HCT116 (cell line): ENCODE measurements at regions not wholly inside any gene's neighbourhood (a gene's known extent, or its start where the extent isn't known, plus 50 kb on each side); places are given as distances from the start of the nearest gene placed in this dataset.

Experiments used
- ATAC-seq: fragments of 200-7000 bp; cut with Tn5 transposase; 2 replicates; pipeline ENCODE4 v1.9.1; 2020; ENCODE audit warnings: mild to moderate bottlenecking, moderate library complexity
- BruUV-seq: library from RNA; stranded (reverse); fragments of 400-500 nt; replicated peaks from 2 replicates; lab custom pipeline; 2021; lab: Mats Ljungman, UMichigan
- CTCF ChIA-PET: fragments of 300-600 bp; sonication (Branson Sonifier 250); formaldehyde crosslinking; loops from one replicate; lab custom pipeline; 2021; ENCODE audit warnings: antibody characterized with exemption; lab: Charles Lee
- POLR2A ChIA-PET: fragments of 300-600, 350-600 bp; sonication (Branson Sonifier 250); formaldehyde crosslinking; loops from one replicate; lab custom pipeline; 2021; ENCODE audit warnings: antibody characterized with exemption; lab: Charles Lee
- RAD21 ChIA-PET, 2 experiments: fragments of 300-600 bp; sonication (Branson Sonifier 250); formaldehyde crosslinking; loops; one replicate each; lab custom pipeline; 2023; ENCODE audit warnings: low total read pairs in 2 of 2; ENCODE audit not compliant: uncharacterized antibody in 2 of 2, unreplicated experiment in 2 of 2, low non-redundant PET in 1 of 2; lab: Charles Lee
- DNase-seq: peaks from one replicate; pipeline ENCODE4 v3.0.0-alpha.2; 2010; ENCODE audit warnings: low read depth, low spot score
- H2AFZ ChIP-seq: fragments of 200-600 bp; shearing (Covaris generic), sonication (generic); 2 replicates; pipeline ENCODE4 v1.6.1; 2017; ENCODE audit warnings: low read depth, mixed run types, mixed read lengths, antibody characterized with exemption, low read length; ENCODE audit not compliant: poor library complexity, severe bottlenecking
- H3K27ac ChIP-seq: 2 replicates; pipeline ENCODE4 v1.5.1; 2012; ENCODE audit warnings: low read depth, low read length
- H3K27me3 ChIP-seq: fragments of 200-600 bp; sonication (generic); 2 replicates; pipeline ENCODE4 v1.6.1; 2016; ENCODE audit warnings: mixed run types, low read length, mixed read lengths; ENCODE audit not compliant: insufficient read depth
- H3K36me3 ChIP-seq, 2 experiments: fragments of 200-500 bp in 1 of 2; fragments of 200-600 bp in 1 of 2; sonication (Bioruptor generic) in 1 of 2; sonication (generic) in 1 of 2; 2 replicates each; pipeline versions ENCODE4 v1.5.1 to v1.6.1; 2014 to 2016; ENCODE audit warnings: low read length in 2 of 2, inconsistent platforms in 1 of 2, mixed read lengths in 1 of 2, mixed run types in 1 of 2; ENCODE audit not compliant: insufficient read depth in 2 of 2, control insufficient read depth in 1 of 2
- H3K4me1 ChIP-seq, 2 experiments: fragments of 200-600 bp in 1 of 2; sonication (generic) in 1 of 2; 2 replicates each; pipeline versions ENCODE4 v1.5.1 to v1.6.1; 2012 to 2017; ENCODE audit warnings: low read length in 2 of 2, inconsistent platforms in 1 of 2, mild to moderate bottlenecking in 1 of 2, mixed read lengths in 1 of 2, mixed run types in 1 of 2, moderate library complexity in 1 of 2; ENCODE audit not compliant: insufficient read depth in 2 of 2, control insufficient read depth in 1 of 2
- H3K4me2 ChIP-seq: fragments of 200-600 bp; sonication (generic); 2 replicates; pipeline ENCODE4 v1.6.1; 2017; ENCODE audit warnings: mixed run types, low read length, mixed read lengths
- H3K4me3 ChIP-seq, 2 experiments: fragments of 200-600 bp in 1 of 2; sonication (generic) in 1 of 2; replicated peaks in 1 of 2; 2 replicates each; pipeline ENCODE4 v1.5.1; 2011 to 2016; ENCODE audit warnings: low read length in 2 of 2, control low read depth in 1 of 2, low read depth in 1 of 2, mild to moderate bottlenecking in 1 of 2, mixed read lengths in 1 of 2, mixed run types in 1 of 2
- H3K79me2 ChIP-seq: fragments of 200-600 bp; sonication (generic); 2 replicates; pipeline ENCODE4 v1.6.1; 2017; ENCODE audit warnings: mild to moderate bottlenecking, mixed run types, low read length, moderate library complexity, mixed read lengths; ENCODE audit not compliant: insufficient read depth
- H3K9ac ChIP-seq: fragments of 200-600 bp; sonication (generic); 2 replicates; pipeline ENCODE4 v1.6.1; 2016; ENCODE audit warnings: low read length, mixed read lengths
- H3K9me2 ChIP-seq: fragments of 200-600 bp; sonication (generic), shearing (Covaris generic); 2 replicates; pipeline ENCODE4 v1.6.1; 2017; ENCODE audit warnings: mixed run types, mild to moderate bottlenecking, moderate library complexity; ENCODE audit not compliant: insufficient read depth
- H3K9me3 ChIP-seq, 2 experiments: fragments of 200-500 bp in 1 of 2; fragments of 200-600 bp in 1 of 2; sonication (Bioruptor generic) in 1 of 2; sonication (generic) in 1 of 2; 2 replicates each; pipeline ENCODE4 v1.6.1; 2014 to 2017; ENCODE audit warnings: low read length in 2 of 2, mixed read lengths in 2 of 2, inconsistent platforms in 1 of 2, low read depth in 1 of 2, mild to moderate bottlenecking in 1 of 2, mixed run types in 1 of 2, moderate library complexity in 1 of 2; ENCODE audit not compliant: control insufficient read depth in 1 of 2, insufficient read depth in 1 of 2
- H4K20me1 ChIP-seq: fragments of 200-600 bp; sonication (generic), shearing (Covaris generic); 2 replicates; pipeline ENCODE4 v1.6.1; 2017; ENCODE audit warnings: mixed run types, mild to moderate bottlenecking, moderate library complexity; ENCODE audit not compliant: insufficient read depth
- CBX3 ChIP-seq: IDR thresholded peaks from 2 replicates; pipeline ENCODE4 v1.6.1; 2012; ENCODE audit warnings: low read depth
- CEBPB ChIP-seq: IDR thresholded peaks from 2 replicates; pipeline ENCODE4 v1.6.1; 2012; ENCODE audit warnings: low read depth
- EZH2phosphoT487 ChIP-seq: fragments of 200-600 bp; IDR thresholded peaks from 2 replicates; pipeline ENCODE4 v1.6.1; 2018; ENCODE audit warnings: antibody characterized with exemption, borderline replicate concordance
- FOSL1 ChIP-seq: IDR thresholded peaks from 2 replicates; pipeline ENCODE4 v1.6.1; 2012; ENCODE audit warnings: low read depth
- JUND ChIP-seq: IDR thresholded peaks from 2 replicates; pipeline ENCODE4 v1.6.1; 2012
- SIN3A ChIP-seq: IDR thresholded peaks from 2 replicates; pipeline ENCODE4 v1.6.1; 2012; ENCODE audit warnings: low read depth
- SP1 ChIP-seq: IDR thresholded peaks from 2 replicates; pipeline ENCODE4 v1.6.1; 2012; ENCODE audit warnings: low read depth
- SRF ChIP-seq: IDR thresholded peaks from 2 replicates; pipeline ENCODE4 v1.6.1; 2012; ENCODE audit warnings: low read depth
- TCF7L2 ChIP-seq: IDR thresholded peaks from 2 replicates; pipeline ENCODE4 v1.7.0; 2011; ENCODE audit warnings: borderline replicate concordance, inconsistent platforms; ENCODE audit not compliant: insufficient read depth, insufficient read length; ENCODE audit errors: extremely low read depth
- YY1 ChIP-seq: IDR thresholded peaks from 2 replicates; pipeline ENCODE4 v1.6.1; 2011; ENCODE audit warnings: low read length, low read depth, moderate library complexity, mild to moderate bottlenecking; ENCODE audit not compliant: insufficient replicate concordance; ENCODE audit errors: extremely low read depth
- ZNF274 ChIP-seq: fragments of 200-500 bp; sonication (Bioruptor generic); IDR thresholded peaks from 2 replicates; pipeline ENCODE4 v1.6.1; 2014; ENCODE audit warnings: mild to moderate bottlenecking, low read depth, low read length, inconsistent platforms
- intact Hi-C: fragments of 100-400 bp; cut with micrococcal nuclease; formaldehyde crosslinking; loops from 2 replicates; pipeline ENCODE4 v1.10.0; 2022
- TF ChIP-seq, protein P1 (sequence below): IDR thresholded peaks from 2 replicates; pipeline ENCODE4 v1.6.1; 2012
- TF ChIP-seq, protein P2 (sequence below): IDR thresholded peaks from 2 replicates; pipeline ENCODE4 v1.6.1; 2012

DNA sequence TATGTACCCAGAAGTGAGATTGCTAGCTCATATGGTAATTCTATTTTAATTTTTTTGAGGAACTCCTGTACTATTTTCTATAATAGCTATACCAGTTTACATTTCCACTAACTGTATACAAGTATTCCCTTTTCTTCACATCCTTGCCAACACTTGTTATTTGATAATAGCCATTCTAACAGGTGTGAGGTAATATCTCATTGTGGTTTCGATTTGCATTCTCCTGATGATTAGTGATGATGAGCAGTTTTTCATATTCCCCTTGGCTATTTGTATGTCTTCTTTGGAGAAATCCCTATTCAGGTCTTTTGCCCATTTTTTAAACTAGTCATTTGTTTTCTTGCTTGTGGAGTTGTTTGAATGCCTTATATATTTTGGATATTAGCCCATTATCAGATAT is 121.3 kb downstream of the BBS10 start:
- Histone ChIP-seq H3K4me1 (no peaks in the 10 kb centered on the region), H2AFZ (no peak overlapping the region), H3K4me2 (no peak overlapping the region), H3K9me3 (no peaks in the 10 kb centered on the region), H3K9me2 (no peaks in the 10 kb centered on the region), H4K20me1 (no peaks in the 10 kb centered on the region), H3K36me3 (no peaks in the 10 kb centered on the region), H3K79me2 (no peaks in the 10 kb centered on the region), H3K9ac (no peak overlapping the region)
- intact Hi-C loops = no loop called here
- no peak for DNase-seq
- ChIA-PET POLR2A (no interaction called here), CTCF (no interaction called here), RAD21 (no interaction called here)
- no peak for ATAC-seq
- no peak for TF ChIP-seq CEBPB
- no peak for TF ChIP-seq EZH2phosphoT487
- TF ChIP-seq TCF7L2 = no peak
- TF ChIP-seq CBX3 = no peak
- TF ChIP-seq SP1 = no peak
- TF ChIP-seq ZNF274 = no peak
- TF ChIP-seq YY1 = no peak
- no peak for TF ChIP-seq SRF
- TF ChIP-seq SIN3A = no peak
- TF ChIP-seq, protein P1, sequence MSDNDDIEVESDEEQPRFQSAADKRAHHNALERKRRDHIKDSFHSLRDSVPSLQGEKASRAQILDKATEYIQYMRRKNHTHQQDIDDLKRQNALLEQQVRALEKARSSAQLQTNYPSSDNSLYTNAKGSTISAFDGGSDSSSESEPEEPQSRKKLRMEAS = no peak
- TF ChIP-seq, protein P2, sequence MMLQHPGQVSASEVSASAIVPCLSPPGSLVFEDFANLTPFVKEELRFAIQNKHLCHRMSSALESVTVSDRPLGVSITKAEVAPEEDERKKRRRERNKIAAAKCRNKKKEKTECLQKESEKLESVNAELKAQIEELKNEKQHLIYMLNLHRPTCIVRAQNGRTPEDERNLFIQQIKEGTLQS = no peak
- no peak for TF ChIP-seq FOSL1
- TF ChIP-seq JUND = no peak
- TF ChIP-seq, all 23 proteins: peak for 0
- BruUV-seq = no TSS peak
- Histone ChIP-seq H3K4me3 (no peak overlapping the region), H3K27ac (no peak overlapping the region), H3K27me3 (no peaks in the 10 kb centered on the region)

DNA sequence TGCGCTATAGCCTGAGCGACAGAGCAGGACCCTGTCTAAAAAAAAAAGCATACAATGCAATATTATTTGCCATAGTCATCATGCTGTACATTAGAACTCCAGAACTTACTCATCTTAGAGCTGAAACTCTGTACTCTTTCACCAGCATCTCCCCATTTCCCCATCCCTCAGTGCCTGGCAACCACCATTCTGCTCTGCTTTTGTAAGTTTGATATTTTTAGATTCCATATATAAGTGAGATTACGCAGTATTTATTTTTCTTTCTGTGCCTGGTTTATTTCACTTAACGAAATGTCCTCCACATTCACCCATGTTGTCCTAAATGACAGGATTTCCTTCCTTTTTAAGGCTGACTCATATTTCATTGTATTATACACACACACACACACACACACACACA is 121.8 kb downstream of the BBS10 start:
- Histone ChIP-seq H4K20me1 (no peaks in the 10 kb centered on the region), H3K9ac (no peak overlapping the region), H3K79me2 (no peaks in the 10 kb centered on the region), H3K4me1 (no peaks in the 10 kb centered on the region), H3K27ac (no peak overlapping the region), H2AFZ (no peak overlapping the region), H3K9me2 (no peaks in the 10 kb centered on the region), H3K4me3 (no peak overlapping the region), H3K36me3 (no peaks in the 10 kb centered on the region), H3K4me2 (no peak overlapping the region), H3K9me3 (no peaks in the 10 kb centered on the region), H3K27me3 (no peaks in the 10 kb centered on the region)
- ChIA-PET RAD21 (no interaction called here), CTCF (no interaction called here), POLR2A (no interaction called here)
- intact Hi-C loops = no loop called here
- BruUV-seq = no TSS peak
- ATAC-seq = no peak
- DNase-seq = no peak
- TF ChIP-seq YY1 = no peak
- no peak for TF ChIP-seq TCF7L2
- TF ChIP-seq, protein P2 = no peak
